RWPE1 (cell line): ENCODE measurements at regions not wholly inside any gene's neighbourhood (a gene's known extent, or its start where the extent isn't known, plus 50 kb on each side); places are given as distances from the start of the nearest gene placed in this dataset.

Experiments
- CTCF ChIA-PET: fragments of 350-600 bp; sonication (Branson Sonifier 250); formaldehyde crosslinking; extraction: SDS; loops from one replicate; lab custom pipeline; 2021; lab: Yijun Ruan, JAX
- POLR2A ChIA-PET: fragments of 400-600 bp; formaldehyde crosslinking; extraction: SDS; loops from one replicate; lab custom pipeline; 2020; ENCODE audit warnings: antibody characterized with exemption; ENCODE audit not compliant: low non-redundant PET; lab: Yijun Ruan, JAX
- DNase-seq: peaks from one replicate; pipeline ENCODE4 v3.0.0; 2012; ENCODE audit warnings: low spot score
- H3K27ac ChIP-seq: fragments of 450-650 bp; 2 replicates; pipeline ENCODE4 v1.5.1; 2017
- CTCF ChIP-seq: fragments of 450-650 bp; conservative IDR thresholded peaks from 2 replicates; pipeline ENCODE4 v1.5.1; 2017; ENCODE audit warnings: low read depth, mild to moderate bottlenecking

GRCh38 chr13:111505175-111505777 lies 184.8 kb downstream of the TEX29 start:
- DNase-seq: no peak
- ChIA-PET POLR2A (no interaction called here), CTCF (interaction anchor here (0.6 to 0.7 kb wide), 2 partner anchors 31 to 85 kb away, joined by 3 to 4 read pairs; no protein-coding TSS in a partner anchor)
- H3K27ac ChIP-seq: no peak overlapping the region
- TF ChIP-seq CTCF: no peak

- ChIA-PET CTCF (no interaction called here), POLR2A (no interaction called here)
- no peak overlapping the region for H3K27ac ChIP-seq
- no peak for TF ChIP-seq CTCF
- no peak for DNase-seq
Measured at GRCh38 chr13:111506125-111506524, 185.7 kb downstream of the TEX29 start.

GRCh38 chr13:111506621-111507020 lies 186.2 kb downstream of the TEX29 start:
- TF ChIP-seq CTCF: no peak
- H3K27ac ChIP-seq: no peak overlapping the region
- CTCF ChIA-PET: no interaction called here
- no peak for DNase-seq
- POLR2A ChIA-PET: no interaction called here

- ChIA-PET POLR2A (no interaction called here), CTCF (no interaction called here)
- TF ChIP-seq CTCF: no peak
- H3K27ac ChIP-seq: no peak overlapping the region
- no peak for DNase-seq
Measured at GRCh38 chr13:111508164-111508870, 187.9 kb downstream of the TEX29 start.

- no peak for TF ChIP-seq CTCF
- DNase-seq: no peak
- ChIA-PET CTCF (no interaction called here), POLR2A (no interaction called here)
- H3K27ac ChIP-seq: no peak overlapping the region
Measured at GRCh38 chr13:111508902-111509509, 188.6 kb downstream of the TEX29 start.

- no peak for DNase-seq
- POLR2A ChIA-PET: no interaction called here
- CTCF ChIA-PET: no interaction called here
Measured at GRCh38 chr13:111510502-111511218, 190.2 kb downstream of the TEX29 start.

More at GRCh38 chr13:111510502-111511218, 190.2 kb downstream of the TEX29 start:
- no peak overlapping the region for H3K27ac ChIP-seq
- TF ChIP-seq CTCF: no peak
